GM18867 (cell line): ENCODE measurements at regions not wholly inside any gene's neighbourhood (a gene's known extent, or its start where the extent isn't known, plus 50 kb on each side); places are given as distances from the start of the nearest gene placed in this dataset.
"Not testable (repeated sequence)": the region's sequence is repeated elsewhere in the genome, so short reads cannot be mapped to it uniquely, and the experiment has no call there.

Experiments
- ATAC-seq: cut with Tn5 transposase; IDR thresholded peaks from one replicate; pipeline ENCODE4 v1.9.1; 2021; ENCODE audit warnings: mild to moderate bottlenecking, moderate library complexity; ENCODE audit not compliant: unreplicated experiment

DNA sequence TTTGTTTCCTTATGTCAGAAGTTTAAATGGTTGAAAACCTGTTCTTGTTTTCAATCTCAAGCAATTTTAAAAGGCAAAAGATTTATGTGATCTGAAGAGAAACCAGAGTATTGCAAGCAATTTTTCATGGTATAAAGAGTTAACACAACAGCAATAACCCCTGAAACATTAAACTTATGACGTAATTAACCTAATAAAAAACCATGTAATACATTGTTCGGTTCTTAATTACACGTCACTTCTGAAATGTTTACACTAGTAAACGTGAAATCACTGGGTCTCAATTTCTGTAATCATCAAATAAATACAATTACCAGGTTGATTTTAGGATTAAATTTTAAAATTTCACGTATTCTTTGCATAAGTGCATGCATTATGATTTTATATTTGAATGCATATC is 914.5 kb downstream of the NLGN4X start:
- no peak for ATAC-seq

GRCh38 chrX:5307416-5307815 is 921.3 kb downstream of the NLGN4X start:
- ATAC-seq, result no peak

DNA sequence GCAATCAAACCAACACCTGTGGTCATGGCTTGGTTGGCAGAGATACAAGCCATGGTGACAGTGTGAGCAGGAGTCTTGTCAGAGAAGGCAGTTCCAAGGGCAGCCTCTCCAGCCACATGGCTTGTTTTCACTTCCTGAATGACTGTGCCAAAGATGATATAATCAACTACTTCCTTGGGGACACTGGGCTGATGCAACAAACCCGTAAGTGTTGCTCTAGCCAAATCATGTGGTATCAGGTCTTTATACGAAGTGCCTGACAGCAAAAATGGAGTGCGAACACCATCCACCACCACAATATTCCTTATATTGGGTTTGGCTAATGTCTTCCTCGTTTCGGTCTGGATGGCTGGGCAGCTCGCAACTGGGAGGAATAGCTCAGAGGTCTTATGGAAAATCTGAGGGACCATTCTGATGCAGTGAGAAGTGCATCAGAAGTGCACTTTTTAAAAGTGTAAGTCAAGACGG is 922.0 kb downstream of the NLGN4X start:
- no peak for ATAC-seq

DNA sequence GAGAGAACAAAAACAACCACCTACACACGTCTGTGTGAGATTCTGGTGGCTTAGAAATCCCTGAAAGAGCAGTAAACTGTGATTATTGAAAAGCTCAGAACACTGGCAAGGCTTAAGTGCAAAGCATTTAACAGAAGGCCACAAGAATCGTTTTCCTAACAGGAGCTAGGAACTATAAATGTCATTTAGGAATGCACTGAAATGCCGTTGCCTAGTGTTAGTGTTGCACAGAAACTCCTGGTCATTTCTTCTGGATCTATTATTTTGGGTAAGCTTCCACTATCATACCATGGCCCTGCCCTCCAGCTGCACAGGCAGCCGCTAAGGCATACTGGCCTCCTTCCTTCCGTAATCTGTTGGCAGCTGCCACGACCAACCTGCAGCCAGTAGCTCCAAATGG is 923.2 kb downstream of the NLGN4X start:
- ATAC-seq, result no peak

DNA sequence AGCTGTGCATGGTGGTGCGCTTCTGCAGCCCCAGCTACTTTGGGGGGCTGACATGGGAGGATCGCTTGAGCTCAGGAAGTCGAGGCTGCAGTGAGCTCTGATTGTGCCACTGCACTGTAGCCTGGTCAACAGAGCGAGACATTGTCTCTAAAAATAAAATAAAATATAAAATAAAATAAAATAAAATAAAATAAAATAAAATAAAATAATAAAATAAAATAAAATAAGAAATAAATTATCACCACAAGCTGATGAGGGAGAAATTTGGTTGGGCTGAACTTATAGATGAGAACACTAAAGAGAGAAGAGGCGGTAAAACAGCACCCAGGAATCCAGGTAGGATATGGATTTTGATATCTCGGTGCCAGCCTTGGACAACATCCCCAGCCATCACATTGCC is 933.7 kb downstream of the NLGN4X start:
- no peak for ATAC-seq

DNA sequence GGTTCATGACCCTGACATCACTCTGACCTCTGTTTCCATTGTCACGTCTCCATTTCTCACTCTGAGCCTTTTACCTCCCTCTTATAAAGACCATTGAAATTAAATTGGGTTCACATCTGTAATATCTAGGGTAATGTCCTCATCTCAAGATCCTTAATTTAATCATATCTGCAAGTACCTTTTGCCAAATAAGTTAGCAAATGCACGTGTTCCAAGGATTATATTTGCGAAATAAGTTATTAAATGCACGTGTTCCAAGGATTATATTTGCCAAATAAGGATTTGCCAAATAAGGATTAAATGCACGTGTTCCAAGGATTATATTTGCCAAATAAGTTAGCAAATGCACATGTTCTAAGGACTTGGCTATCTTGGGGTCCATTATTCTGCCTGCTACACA is 938.0 kb downstream of the NLGN4X start:
- no peak for ATAC-seq

- ATAC-seq, result not testable (repeated sequence)
Observed at GRCh38 chrX:5289949-5290348, 938.7 kb downstream of the NLGN4X start.

GRCh38 chrX:5278908-5279307 is 949.8 kb downstream of the NLGN4X start:
- no peak for ATAC-seq

DNA sequence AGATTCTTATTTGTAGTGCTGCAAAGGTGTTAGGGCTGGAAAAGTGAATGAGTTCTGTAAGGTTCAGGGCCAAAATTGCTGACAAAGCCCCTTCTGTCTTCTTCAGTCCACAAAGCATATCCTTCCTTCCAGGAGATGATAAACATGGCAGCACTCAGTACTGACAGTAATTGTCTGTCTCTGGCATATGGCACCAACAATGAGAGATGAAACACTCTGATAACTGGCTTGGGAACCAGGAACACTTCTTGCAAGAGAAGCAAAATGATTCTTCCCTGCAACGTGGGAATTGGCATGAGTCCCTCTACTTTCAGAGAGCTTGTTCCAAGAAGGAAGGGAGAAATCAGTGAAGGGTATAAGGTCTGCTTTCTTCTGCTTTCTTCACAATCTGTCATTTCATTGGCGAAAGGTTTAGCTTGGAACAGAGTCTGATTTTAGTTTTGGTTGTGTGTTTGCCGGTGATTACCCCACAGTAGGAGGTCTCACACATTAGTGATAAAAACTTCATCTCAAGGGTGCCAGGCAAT is 963.3 kb downstream of the NLGN4X start:
- ATAC-seq, result no peak

DNA sequence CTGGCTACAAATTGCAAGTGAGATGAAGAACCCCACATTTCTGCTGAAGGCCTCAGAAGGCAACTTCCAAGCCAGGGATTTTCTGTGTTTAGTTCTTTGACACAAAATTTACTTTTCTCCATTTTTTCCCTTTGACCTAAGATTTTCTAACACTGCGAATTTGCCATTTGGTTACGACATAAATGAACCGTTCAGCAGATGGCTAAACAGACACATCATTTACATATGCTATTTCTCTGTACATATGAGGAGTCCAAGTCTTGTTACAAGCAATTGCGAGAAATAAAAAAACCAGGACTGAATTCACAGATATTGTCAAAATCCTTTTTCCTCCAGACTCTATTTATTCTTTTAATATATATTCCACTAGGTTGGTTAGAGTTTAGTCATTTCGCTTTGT is 978.6 kb downstream of the NLGN4X start:
- no peak for ATAC-seq

GRCh38 chrX:5242091-5242790 is 986.4 kb downstream of the NLGN4X start:
- no peak for ATAC-seq

DNA sequence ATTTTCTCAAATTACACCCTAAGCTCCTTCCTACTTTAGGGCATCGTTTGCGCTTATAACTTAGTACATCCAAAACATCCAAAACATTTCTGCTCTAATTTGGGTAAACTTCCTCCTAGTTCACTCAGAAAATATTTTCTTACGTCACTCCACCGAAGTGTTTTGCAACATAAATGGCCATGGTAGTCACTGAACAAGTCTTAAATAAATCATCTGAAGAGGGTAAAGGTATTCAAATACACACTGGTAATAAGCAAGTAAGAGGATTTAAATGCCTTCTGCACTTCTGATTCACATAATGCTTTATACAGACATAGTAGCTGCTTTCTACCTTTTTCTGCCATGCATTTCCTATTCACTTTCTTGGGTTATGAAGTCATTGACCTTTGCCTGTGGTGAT is 991.9 kb downstream of the NLGN4X start:
- no peak for ATAC-seq

- no peak for ATAC-seq
Observed at GRCh38 chrX:5236096-5236495, 992.6 kb downstream of the NLGN4X start.

DNA sequence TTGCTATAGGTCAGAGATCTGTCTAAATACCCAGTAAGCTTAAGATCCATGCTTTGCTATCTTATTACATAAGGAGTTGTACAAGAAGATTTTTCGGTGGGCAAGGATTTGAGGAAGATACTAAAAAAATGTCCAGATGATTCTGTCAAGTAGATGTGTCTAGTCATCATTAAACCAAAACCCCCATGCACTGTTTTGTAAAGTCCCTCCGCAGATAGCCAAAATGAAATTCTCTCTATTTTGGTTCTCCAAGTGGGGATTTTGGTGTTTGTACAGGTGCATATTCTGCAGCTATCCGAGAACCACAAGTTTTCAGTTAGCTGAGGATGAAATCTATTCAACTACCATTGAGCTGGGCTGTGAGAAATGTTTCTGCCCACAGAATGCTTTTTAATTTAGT is 994.8 kb downstream of the NLGN4X start:
- ATAC-seq, result no peak

DNA sequence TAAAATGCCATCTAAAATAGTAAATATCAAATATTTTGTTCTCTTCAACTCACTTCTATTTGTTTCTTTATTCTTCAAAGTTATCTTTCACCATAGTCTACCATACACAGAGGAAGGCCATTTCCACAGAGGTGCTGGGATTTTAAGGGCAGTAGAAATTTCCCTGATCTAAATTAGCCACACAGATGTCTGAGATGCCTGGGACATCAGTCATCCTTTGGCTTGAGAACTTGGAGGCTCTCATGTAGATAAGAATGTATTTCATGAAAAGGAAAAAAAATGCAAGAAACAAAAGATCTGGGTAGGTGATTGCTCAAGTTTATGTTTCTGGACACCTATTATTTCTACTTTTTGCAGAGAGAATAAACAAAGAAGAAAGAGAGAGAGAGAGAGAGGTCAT is 1008.2 kb downstream of the NLGN4X start:
- no peak for ATAC-seq

- ATAC-seq, result no peak
Observed at GRCh38 chrX:5194806-5195205, 1033.9 kb downstream of the NLGN4X start.

GRCh38 chrX:5180135-5180741 is 1048.4 kb downstream of the NLGN4X start:
- no peak for ATAC-seq

GRCh38 chrX:5176766-5177165 is 1051.9 kb downstream of the NLGN4X start:
- no peak for ATAC-seq

DNA sequence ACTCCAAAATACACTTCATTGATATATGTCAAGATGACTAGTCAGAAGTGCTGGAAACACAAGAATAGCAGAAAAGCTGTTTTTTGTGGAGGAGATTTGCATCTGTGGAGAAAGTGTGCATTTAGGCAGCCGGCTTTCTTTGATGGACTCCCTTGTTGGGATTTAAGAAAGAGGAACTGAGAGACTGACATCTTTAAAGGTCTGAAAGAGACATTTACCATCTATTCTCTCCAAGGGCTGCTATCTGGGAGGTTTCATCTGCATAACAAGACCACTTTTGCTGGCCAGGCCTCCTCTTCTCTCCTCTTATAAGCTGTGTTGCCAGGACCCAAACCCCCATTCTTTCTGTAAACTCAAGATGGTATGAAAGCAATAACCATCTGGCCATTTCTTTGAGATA is 1065.0 kb downstream of the NLGN4X start:
- no peak for ATAC-seq

DNA sequence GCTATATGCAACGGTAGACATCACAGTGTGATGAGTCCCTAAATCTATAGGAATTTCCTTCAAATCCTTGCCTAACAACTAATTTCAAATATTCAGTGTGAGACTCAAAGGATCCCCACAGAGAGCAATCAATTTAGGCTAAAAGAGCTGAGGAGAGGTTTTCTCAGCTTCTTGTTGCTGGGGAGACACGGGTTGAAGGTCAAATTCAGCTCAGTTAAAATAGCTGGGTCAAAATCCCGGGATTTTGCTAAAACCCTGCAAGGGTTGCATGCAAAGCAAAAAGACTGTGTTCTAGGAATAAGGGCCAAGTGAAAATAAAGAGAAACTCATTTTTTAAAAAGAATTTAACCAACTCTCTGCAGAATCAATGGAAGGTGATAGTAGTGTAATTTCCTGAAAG is 1073.4 kb downstream of the NLGN4X start:
- no peak for ATAC-seq

DNA sequence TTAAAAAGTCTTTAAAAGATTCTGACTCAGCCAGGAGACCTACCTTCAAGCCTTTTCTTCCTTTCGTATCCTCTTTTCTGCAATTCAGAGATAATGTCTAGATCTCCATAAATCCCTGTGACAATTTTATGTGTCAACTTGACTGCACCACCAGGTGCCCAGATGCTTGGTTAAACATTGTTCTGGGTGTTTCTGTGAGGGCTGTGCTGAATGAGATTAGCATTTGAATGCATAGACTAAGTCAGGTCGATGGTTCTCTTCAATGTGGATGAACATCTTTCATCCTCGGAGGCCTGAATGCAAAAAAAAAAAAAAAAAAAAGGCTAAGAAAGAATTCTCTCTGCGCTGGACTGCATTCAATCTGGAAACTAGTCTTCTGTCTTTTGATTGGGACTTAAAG is 1082.7 kb downstream of the NLGN4X start:
- no peak for ATAC-seq

GRCh38 chrX:5142644-5143043 is 1086.0 kb downstream of the NLGN4X start:
- ATAC-seq, result no peak
